Left renal pelvis (tissue), 4 donors: ENCODE measurements at regions not wholly inside any gene's neighbourhood (a gene's known extent, or its start where the extent isn't known, plus 50 kb on each side); places are given as distances from the start of the nearest gene placed in this dataset.

Experiments used
- DNase-seq, 4 donors: peaks; one replicate each; pipeline ENCODE4 v3.0.0-alpha.2; 2013; ENCODE audit warnings: low read depth in 4 of 4, low spot score in 3 of 4

GRCh38 chr2:56508662-56509061 lies 324.9 kb downstream of the CCDC85A start:
- no peak for DNase-seq

DNA sequence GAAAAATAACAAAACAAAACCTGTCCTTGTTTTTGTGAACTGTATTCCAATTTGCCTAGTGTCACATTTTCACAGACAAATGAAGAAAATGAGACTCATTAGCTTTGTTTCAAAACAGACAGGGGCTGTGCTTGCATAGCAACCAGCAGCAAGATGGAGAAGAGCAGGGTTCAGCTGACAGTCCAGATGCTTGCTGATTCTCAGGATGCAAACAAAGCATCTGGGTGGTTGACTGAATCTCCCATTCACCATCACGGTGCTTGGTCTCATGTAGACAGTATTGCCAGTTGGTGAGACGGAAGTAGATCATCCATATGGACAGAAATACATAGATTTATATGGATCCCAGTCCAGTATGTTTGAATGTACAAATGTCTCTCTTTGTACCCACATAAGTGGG lies 326.8 kb downstream of the CCDC85A start:
- DNase-seq = no peak

- no peak for DNase-seq
These were observed 331.6 kb downstream of the CCDC85A start for GRCh38 chr2:56515399-56515798.

GRCh38 chr2:56519806-56520205 lies 336.0 kb downstream of the CCDC85A start:
- DNase-seq = no peak

GRCh38 chr2:56522605-56523089 lies 338.9 kb downstream of the CCDC85A start:
- DNase-seq = no peak

DNA sequence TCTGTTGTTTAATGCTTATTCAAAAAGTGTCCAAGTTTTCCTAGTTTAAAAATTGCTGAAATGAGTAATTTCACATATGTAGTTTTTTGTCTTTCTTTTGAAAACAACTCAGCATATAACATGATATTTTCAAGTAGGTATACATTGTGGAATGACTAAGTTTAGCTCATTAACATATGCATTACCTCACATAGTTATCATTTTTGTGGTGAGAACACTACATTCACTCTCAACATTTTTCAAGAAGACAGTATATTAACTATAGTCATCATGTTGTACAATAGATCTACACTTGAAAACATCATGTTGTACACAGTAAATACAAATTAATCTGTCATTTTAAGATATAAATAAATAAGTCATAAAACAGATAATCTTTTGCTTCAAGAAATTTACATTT lies 340.0 kb downstream of the CCDC85A start:
- no peak for DNase-seq

DNA sequence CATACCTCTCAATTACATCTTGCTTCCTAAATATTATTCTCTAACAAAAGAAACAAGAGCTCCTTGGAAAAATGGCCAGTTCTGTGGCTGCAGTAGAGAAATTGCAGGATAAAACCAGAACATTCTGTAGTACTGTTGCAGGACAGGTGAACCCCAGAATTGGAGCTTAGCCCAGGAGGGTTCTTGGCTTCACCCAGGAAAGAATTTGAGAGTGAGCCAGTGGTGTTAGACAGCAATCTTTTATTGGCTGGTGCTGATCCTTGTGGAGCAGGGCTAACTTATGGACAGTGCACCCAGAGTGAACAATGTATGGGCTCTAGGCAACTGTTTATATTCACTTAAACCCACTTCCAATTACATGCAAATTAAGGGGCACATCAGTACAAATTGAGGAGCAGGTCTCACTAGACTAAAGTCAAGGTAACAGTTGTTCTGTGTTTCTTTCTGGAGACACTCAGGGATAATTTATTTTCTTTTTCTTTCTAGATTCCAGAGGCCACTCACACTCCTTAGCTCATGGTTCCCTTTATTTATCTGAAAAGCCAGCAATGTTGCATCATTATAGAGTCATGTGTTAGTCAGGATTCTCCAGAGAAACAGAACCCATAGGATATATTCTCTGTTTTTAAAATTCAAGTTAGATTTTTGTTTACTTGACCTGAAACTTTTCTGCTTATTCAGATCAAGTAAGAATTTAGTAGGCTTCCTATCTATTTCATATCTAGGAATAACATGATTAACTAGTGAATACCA lies 348.1 kb downstream of the CCDC85A start:
- no peak for DNase-seq

DNA sequence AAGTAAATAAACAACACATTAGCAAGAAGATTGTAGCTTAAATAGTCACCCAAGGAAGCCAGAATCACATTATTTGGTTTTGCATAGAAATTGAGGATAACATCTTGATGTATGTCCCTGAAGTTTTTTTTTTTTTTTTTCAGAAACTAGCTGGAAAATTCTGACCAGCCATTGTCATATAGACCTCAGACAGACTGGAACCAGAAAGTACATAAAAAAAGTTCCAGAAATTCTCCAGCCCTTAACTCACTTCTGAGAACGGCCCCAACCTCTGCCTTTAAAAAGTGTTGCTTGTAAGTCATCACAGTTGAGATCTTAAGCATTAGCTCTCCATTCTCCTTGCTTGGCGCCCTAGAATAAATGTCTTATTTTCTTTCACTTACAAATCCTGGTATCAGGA lies 350.5 kb downstream of the CCDC85A start:
- no peak for DNase-seq

- DNase-seq = no peak
These were observed 354.0 kb downstream of the CCDC85A start for GRCh38 chr2:56537756-56538155.

- no peak for DNase-seq
These were observed 355.8 kb downstream of the CCDC85A start for GRCh38 chr2:56539618-56540017.

- no peak for DNase-seq
These were observed 356.7 kb downstream of the CCDC85A start for GRCh38 chr2:56540467-56540866.

DNA sequence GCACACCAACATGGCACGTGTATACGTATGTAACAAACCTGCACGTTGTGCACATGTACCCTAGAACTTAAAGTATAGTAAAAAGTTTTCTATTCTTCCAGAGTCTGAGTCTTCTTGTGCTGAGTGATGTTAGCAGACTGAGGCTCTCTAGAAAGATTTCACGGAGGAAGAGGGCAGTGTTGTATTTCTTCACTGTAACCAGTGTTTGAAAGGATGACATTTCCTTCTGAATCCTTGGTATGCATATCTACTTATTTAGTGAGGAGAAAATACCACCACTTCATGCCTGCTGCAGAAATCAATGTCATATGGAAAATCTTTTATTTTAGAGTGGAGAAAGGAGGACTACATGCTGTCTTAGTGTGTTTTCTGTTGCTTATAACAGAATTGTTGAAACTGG lies 357.1 kb downstream of the CCDC85A start:
- DNase-seq = no peak

GRCh38 chr2:56542213-56542612 lies 358.4 kb downstream of the CCDC85A start:
- no peak for DNase-seq

GRCh38 chr2:56565143-56565542 lies 381.4 kb downstream of the CCDC85A start:
- DNase-seq = no peak

DNA sequence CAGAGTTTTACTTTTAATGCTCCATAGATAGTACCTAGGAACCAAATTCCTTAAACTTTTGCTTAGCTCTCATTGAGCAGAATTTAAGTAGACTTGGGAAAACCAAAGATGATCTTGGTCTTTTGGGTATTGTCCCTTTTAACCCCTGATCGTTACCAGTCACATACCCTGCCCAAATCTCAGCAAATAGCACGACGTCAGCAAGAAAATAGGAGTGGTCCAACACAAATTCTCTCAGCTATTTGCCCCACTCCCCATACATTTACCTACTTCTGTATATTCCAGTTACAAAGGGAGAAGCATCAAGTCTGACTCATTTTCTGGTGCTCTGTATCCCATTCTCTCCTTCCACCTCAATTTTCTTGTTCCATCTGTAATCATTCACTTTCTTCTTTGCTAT lies 387.3 kb downstream of the CCDC85A start:
- no peak for DNase-seq

- no peak for DNase-seq
These were observed 392.2 kb downstream of the CCDC85A start for GRCh38 chr2:56576001-56576400.

DNA sequence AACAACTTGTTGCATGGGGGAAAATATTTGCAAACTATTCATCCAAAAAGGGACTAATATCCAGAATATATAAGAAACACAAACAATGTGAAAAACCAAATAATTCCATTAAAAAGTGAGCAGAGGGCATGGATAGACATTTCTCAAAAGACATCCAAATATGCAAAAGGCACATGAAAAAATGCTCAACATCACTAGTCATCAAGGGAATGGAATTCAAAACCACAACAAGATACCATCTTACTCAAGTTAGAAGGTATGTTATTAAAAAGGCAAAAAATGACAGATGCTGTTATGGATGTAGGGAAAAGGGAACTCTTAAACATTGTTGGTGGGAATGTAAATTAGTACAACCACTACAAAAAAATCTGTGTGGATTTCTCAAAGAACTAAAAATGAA lies 396.5 kb downstream of the CCDC85A start:
- no peak for DNase-seq

GRCh38 chr2:56582570-56582969 lies 398.8 kb downstream of the CCDC85A start:
- no peak for DNase-seq

DNA sequence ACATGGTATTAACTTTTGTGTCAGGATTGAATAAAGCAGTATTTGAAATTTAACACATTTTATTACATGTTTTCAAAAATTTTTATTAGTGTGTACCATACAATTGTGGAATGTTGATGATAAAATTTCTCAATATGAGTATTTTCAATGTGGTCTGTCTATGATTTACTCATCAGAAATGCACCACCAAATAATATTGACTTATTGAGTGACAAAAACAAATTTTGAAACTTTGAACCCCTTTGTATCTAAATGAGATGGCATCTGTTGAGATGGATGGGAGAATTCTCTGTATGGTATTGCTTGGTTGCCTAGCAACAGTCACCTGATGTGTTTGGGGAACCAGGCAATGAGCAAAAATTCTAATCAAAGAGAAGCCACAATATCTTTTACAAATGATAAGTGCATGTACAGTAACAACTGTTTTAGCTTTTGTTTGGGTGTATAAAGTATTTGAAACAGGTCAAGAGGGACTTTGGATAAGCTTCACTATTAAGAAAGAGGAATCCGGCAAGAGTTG lies 400.1 kb downstream of the CCDC85A start:
- DNase-seq = no peak

GRCh38 chr2:56587456-56587855 lies 403.7 kb downstream of the CCDC85A start:
- no peak for DNase-seq

DNA sequence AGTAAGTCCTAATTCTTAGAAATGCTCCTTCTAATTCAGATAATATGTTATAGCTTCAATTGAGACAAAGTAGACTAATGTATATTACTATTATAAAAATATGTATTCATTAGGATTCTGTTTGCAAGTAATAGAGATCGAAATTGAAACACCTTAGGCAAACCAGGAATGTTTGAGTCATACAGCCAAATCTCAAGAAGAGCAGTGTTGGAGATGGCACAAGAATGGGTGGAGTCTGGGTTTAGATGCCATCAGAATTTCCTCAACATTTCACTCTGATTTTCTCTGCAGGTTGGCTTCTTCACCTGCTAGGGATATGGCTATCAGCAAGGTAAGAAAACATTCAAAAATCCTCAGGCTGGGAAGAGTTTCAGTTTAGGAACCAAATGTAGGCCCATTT lies 405.4 kb downstream of the CCDC85A start:
- DNase-seq = no peak

DNA sequence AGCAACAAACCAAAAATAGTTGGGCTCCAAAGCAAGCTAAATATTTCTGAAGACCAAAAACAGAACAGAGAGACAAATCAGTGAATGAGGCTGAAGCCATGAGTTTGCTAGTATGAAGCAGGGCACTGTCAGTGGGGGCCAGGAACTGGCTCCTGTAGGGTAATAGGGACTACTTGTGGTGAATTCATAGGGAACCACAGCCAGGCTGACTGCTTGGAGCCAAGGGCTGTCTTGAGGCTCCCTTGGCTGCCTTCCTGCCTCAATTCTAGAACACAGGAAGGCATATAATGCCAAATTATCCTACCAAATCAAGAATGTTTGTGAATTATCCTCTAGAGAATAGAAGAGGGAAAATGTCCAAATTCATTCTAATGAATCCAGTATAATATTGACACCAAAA lies 406.0 kb downstream of the CCDC85A start:
- no peak for DNase-seq

- no peak for DNase-seq
These were observed 406.8 kb downstream of the CCDC85A start for GRCh38 chr2:56590611-56591010.
